Mesenchymal stem cell (in vitro differentiated cells and primary cell): ENCODE measurements at regions not wholly inside any gene's neighbourhood (a gene's known extent, or its start where the extent isn't known, plus 50 kb on each side); places are given as distances from the start of the nearest gene placed in this dataset.
"Not testable (repeated sequence)": the region's sequence is repeated elsewhere in the genome, so short reads cannot be mapped to it uniquely, and the experiment has no call there.

ENCODE experiments used
- DNase-seq: peaks from one replicate; pipeline ENCODE4 v3.0.0-alpha.2; 2013
- H2AFZ ChIP-seq: one replicate; pipeline ENCODE4 v1.6.1; 2013; ENCODE audit warnings: low read depth, mild to moderate bottlenecking, control low read depth, inconsistent platforms, low read length, moderate library complexity
- H2AK5ac ChIP-seq: 2 replicates; pipeline ENCODE4 v1.6.1; 2013; ENCODE audit warnings: low read length, moderate library complexity, mild to moderate bottlenecking, inconsistent platforms; ENCODE audit not compliant: severe bottlenecking
- H2BK120ac ChIP-seq: one replicate; pipeline ENCODE4 v1.6.1; 2013; ENCODE audit warnings: low read depth, mild to moderate bottlenecking, inconsistent platforms, low read length, moderate library complexity
- H2BK12ac ChIP-seq, 2 experiments: one replicate each; pipeline ENCODE4 v1.6.1; 2013; ENCODE audit warnings: inconsistent platforms in 2 of 2, low read length in 2 of 2, mild to moderate bottlenecking in 2 of 2, moderate library complexity in 2 of 2, control low read depth in 1 of 2
- H2BK15ac ChIP-seq: one replicate; pipeline ENCODE4 v1.6.1; 2013; ENCODE audit warnings: mild to moderate bottlenecking, low read depth, inconsistent platforms; ENCODE audit not compliant: poor library complexity, severe bottlenecking
- H2BK5ac ChIP-seq: 2 replicates; pipeline ENCODE4 v1.6.1; 2013; ENCODE audit warnings: low read depth, mild to moderate bottlenecking, low read length, control low read depth, inconsistent platforms; ENCODE audit not compliant: poor library complexity, severe bottlenecking
- H3K14ac ChIP-seq, 2 experiments: one replicate each; pipeline ENCODE4 v1.6.1; 2013; ENCODE audit warnings: inconsistent platforms in 2 of 2, low read length in 2 of 2, control low read depth in 1 of 2, mild to moderate bottlenecking in 1 of 2, moderate library complexity in 1 of 2
- H3K18ac ChIP-seq, 2 experiments: one replicate each; pipeline ENCODE4 v1.6.1; 2013; ENCODE audit warnings: inconsistent platforms in 2 of 2, low read length in 2 of 2, control low read depth in 1 of 2, low read depth in 1 of 2, mild to moderate bottlenecking in 1 of 2
- H3K23ac ChIP-seq, 2 experiments: one replicate each; pipeline ENCODE4 v1.6.1; 2013; ENCODE audit warnings: inconsistent platforms in 2 of 2, low read length in 2 of 2, mild to moderate bottlenecking in 2 of 2, moderate library complexity in 2 of 2, control low read depth in 1 of 2
- H3K27ac ChIP-seq: 2 replicates; pipeline ENCODE4 v1.5.1; 2013; ENCODE audit warnings: mild to moderate bottlenecking, moderate library complexity, low read length, control low read depth, inconsistent platforms; ENCODE audit not compliant: poor library complexity, severe bottlenecking
- H3K27me3 ChIP-seq, 2 experiments: 2 replicates each; pipeline versions ENCODE4 v1.6.1 to v1.7.0; 2013; ENCODE audit warnings: low read length in 2 of 2, mild to moderate bottlenecking in 2 of 2, moderate library complexity in 2 of 2, control low read depth in 1 of 2, inconsistent platforms in 1 of 2; ENCODE audit not compliant: control insufficient read depth in 1 of 2, insufficient read depth in 1 of 2
- H3K36me3 ChIP-seq, 2 experiments: 2 replicates each; pipeline versions ENCODE4 v1.6.1 to v1.7.0; 2013; ENCODE audit warnings: low read length in 2 of 2, control low read depth in 1 of 2, inconsistent platforms in 1 of 2, low read depth in 1 of 2, mild to moderate bottlenecking in 1 of 2; ENCODE audit not compliant: insufficient read depth in 2 of 2, control insufficient read depth in 1 of 2
- H3K4ac ChIP-seq, 2 experiments: one replicate each; pipeline ENCODE4 v1.6.1; 2013; ENCODE audit warnings: inconsistent platforms in 2 of 2, low read length in 2 of 2, mild to moderate bottlenecking in 2 of 2, moderate library complexity in 2 of 2, control low read depth in 1 of 2, low read depth in 1 of 2
- H3K4me1 ChIP-seq: 2 replicates; pipeline ENCODE4 v1.6.1; 2013; ENCODE audit warnings: low read depth, low read length, control low read depth; ENCODE audit not compliant: control insufficient read depth, insufficient read depth
- H3K4me2 ChIP-seq: 2 replicates; pipeline ENCODE4 v1.6.1; 2013; ENCODE audit warnings: low read length, mild to moderate bottlenecking, inconsistent platforms; ENCODE audit not compliant: poor library complexity, severe bottlenecking
- H3K4me3 ChIP-seq, 2 experiments: 2 replicates each; pipeline versions ENCODE4 v1.5.1 to v1.7.0; 2013; ENCODE audit warnings: low read length in 2 of 2, mild to moderate bottlenecking in 2 of 2, control low read depth in 1 of 2, low read depth in 1 of 2; ENCODE audit not compliant: insufficient read depth in 1 of 2
- H3K79me1 ChIP-seq: replicated peaks from 2 replicates; pipeline ENCODE4 v1.6.1; 2013; ENCODE audit warnings: mild to moderate bottlenecking, control low read depth, low read length, inconsistent platforms; ENCODE audit not compliant: poor library complexity, severe bottlenecking
- H3K9ac ChIP-seq: 2 replicates; pipeline ENCODE4 v1.7.0; 2013; ENCODE audit warnings: mild to moderate bottlenecking, low read length, moderate library complexity
- H3K9me3 ChIP-seq: 2 replicates; pipeline ENCODE4 v1.7.0; 2013; ENCODE audit warnings: mild to moderate bottlenecking, low read length; ENCODE audit not compliant: control insufficient read depth
- H4K8ac ChIP-seq: one replicate; pipeline ENCODE4 v1.6.1; 2013; ENCODE audit warnings: inconsistent platforms, mild to moderate bottlenecking, low read length, moderate library complexity
- H4K91ac ChIP-seq: one replicate; pipeline ENCODE4 v1.6.1; 2013; ENCODE audit warnings: mild to moderate bottlenecking, low read length, inconsistent platforms
- WGBS: methylation state at CpG from one replicate; pipeline ENCODE4 v1.1.7; 2013; ENCODE audit warnings: mixed read lengths; 5-methylcytosine and 5-hydroxymethylcytosine counted together

- not testable (repeated sequence) for DNase-seq, H3K18ac ChIP-seq, H4K8ac ChIP-seq, H3K27me3 ChIP-seq, H2BK12ac ChIP-seq, H2BK15ac ChIP-seq, H3K14ac ChIP-seq, H4K91ac ChIP-seq, H3K36me3 ChIP-seq, H3K23ac ChIP-seq, H3K4me3 ChIP-seq, H3K79me1 ChIP-seq, H3K4ac ChIP-seq, H3K9me3 ChIP-seq, H2AK5ac ChIP-seq, H3K9ac ChIP-seq, H3K4me1 ChIP-seq, H3K4me2 ChIP-seq, H2BK120ac ChIP-seq, H2BK5ac ChIP-seq, H2AFZ ChIP-seq, H3K27ac ChIP-seq
- no CpG with 5 or more reads among the region's 42 CpGs for whole genome bisulfite sequencing
Observed at GRCh38 chr13:18194631-18195364, 986.8 kb downstream of the TUBA3C start.

GRCh38 chr13:18194104-18194503 lies 987.5 kb downstream of the TUBA3C start:
- not testable (repeated sequence) for H3K4me3 ChIP-seq, H3K23ac ChIP-seq, H2AK5ac ChIP-seq, H3K14ac ChIP-seq, H3K36me3 ChIP-seq, H2BK15ac ChIP-seq, H3K79me1 ChIP-seq, H4K91ac ChIP-seq, H2BK5ac ChIP-seq, H3K4me1 ChIP-seq, H3K27ac ChIP-seq, H3K9me3 ChIP-seq, H3K9ac ChIP-seq, H3K18ac ChIP-seq, H4K8ac ChIP-seq, DNase-seq, H3K27me3 ChIP-seq, H2BK120ac ChIP-seq, H2BK12ac ChIP-seq, H3K4ac ChIP-seq, H3K4me2 ChIP-seq, H2AFZ ChIP-seq
- 93% methylated on average over 24 of the region's 27 CpGs for WGBS
